ENCODE measurements at regions not wholly inside any gene's neighbourhood (a gene's known extent, or its start where the extent isn't known, plus 50 kb on each side); places are given as distances from the start of the nearest gene placed in this dataset.

DNA sequence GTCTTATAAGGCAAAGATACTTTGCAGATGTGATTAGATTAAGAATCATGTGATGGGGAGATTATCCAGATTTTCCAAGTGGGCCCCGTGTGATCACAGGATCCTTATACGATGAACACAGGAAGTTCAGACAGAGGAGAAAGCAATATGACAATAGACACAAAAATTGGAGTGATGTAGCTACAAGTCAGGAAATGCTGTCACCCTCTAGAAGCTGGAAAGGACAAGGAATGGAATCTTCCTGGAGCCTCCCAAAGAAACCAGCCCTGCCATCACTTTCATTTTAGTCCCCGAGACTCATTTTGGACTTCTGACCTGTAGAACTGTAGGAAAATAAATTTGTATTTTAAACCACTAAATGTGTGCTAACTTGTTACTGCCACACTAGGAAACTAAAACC lies 61.9 kb upstream of the C1orf21 start:
- FAIRE-seq (peak; percentile 72), DNase-seq (ENCODE audit: insufficient read length, low spot score) (no peak)
- TF ChIP-seq, protein P1, sequence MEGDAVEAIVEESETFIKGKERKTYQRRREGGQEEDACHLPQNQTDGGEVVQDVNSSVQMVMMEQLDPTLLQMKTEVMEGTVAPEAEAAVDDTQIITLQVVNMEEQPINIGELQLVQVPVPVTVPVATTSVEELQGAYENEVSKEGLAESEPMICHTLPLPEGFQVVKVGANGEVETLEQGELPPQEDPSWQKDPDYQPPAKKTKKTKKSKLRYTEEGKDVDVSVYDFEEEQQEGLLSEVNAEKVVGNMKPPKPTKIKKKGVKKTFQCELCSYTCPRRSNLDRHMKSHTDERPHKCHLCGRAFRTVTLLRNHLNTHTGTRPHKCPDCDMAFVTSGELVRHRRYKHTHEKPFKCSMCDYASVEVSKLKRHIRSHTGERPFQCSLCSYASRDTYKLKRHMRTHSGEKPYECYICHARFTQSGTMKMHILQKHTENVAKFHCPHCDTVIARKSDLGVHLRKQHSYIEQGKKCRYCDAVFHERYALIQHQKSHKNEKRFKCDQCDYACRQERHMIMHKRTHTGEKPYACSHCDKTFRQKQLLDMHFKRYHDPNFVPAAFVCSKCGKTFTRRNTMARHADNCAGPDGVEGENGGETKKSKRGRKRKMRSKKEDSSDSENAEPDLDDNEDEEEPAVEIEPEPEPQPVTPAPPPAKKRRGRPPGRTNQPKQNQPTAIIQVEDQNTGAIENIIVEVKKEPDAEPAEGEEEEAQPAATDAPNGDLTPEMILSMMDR (IDR thresholded peaks at IDR 0.05; ENCODE audit: insufficient read depth, missing control alignments) = no peak

DNA sequence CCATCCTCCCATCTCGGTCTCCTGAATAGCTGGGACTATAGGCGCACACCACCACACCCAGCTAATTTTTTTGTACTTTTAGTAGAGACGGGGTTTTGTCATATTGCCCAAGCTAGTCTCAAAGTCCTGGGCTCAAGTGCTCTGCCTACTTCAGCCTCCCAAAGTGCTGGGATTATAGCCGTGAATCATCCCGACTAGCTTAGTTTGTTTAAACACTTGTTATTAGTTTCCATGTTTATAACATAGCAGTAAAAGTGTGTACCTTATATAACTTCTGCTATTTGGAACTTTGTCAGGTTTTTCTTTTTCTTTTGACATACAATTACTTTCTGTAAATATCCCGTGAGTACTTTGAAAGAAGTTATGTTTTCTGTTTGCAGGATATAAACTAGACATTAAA lies 60.6 kb upstream of the C1orf21 start:
- TF ChIP-seq, protein P1 (IDR thresholded peaks at IDR 0.05; ENCODE audit: insufficient read depth, missing control alignments) = no peak
- DNase-seq (ENCODE audit: insufficient read length, low spot score) (no peak), FAIRE-seq (no peak)

DNA sequence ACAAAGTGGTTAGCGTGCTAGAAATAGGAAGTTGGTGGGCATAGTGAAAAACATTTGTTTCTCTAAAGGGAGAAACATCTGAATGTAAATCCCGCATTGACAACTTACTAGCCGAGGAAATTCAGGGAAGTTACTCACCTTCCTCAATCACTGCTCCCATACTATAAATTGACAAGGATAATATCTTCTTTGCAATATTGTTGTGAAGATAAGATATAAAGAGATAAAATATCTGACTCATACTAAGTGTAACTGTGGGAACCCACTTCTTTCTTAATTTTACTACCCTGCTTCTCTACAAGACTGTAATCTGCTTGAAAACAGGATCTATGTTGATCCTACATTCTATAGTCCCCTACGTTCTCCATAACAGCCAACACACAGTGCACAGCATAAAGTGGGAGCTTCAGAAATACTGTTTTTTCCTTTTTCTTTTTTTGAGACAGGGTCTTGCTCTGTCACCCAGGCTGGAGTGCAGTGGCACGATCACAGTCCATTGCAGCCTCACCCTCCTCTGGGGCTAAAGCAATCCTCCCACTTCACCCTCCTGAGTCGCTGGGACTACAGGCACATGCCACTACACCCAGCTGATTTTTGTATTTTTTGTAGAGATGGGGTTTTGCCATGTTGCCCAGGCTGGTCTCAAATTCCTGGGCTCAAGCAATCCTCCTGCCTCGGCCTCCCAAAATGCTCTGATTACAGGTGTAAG lies 57.4 kb upstream of the C1orf21 start:
- TF ChIP-seq, protein P1 (IDR thresholded peaks at IDR 0.05; ENCODE audit: insufficient read depth, missing control alignments) = no peak
- DNase-seq (ENCODE audit: insufficient read length, low spot score) (no peak), FAIRE-seq (no peak)

DNA sequence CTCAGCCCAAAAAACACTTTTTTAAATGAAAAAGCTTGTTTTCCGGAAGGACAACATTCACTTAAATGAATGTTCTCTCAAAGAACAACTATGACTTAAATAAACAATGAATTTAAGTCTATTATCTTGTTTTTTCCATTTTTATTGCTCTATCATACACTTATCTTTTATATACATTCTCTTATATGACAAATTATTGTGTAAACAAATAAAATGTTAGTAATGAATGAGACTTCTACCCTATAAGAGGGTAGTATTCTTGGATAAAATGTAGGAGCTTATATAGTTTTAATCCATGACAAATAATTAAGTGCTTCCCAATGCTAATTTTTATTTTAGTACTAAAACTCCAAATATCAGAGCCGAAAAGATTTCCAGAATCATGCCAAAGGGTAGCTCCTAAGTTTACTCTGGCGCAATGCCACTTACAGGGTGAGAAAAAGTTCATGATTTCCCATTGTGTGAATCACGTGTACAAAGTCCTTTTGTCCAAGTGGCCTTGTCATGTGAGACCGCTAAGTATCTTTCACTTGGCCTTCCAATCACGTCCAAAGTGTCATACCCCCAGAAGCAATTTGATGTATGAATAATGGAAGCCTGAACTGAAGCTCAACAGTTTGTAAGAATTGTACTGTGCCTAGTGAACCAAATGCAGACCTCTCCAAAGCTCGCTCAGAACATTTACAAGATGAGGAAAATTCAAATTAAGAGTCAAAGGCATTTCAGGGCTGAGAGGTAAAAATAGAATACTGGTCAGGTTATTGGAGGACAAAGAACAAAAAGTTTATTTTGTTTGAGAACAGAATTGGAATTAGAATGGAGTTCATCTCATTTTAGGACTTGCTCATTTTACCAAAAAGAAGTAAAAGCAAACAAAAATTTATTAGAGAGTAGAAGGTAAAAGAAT lies 56.6 kb upstream of the C1orf21 start:
- no peak for FAIRE-seq
- TF ChIP-seq, protein P1 (IDR thresholded peaks at IDR 0.05; ENCODE audit: insufficient read depth, missing control alignments) = no peak
- no peak for DNase-seq (ENCODE audit: insufficient read length, low spot score)

DNA sequence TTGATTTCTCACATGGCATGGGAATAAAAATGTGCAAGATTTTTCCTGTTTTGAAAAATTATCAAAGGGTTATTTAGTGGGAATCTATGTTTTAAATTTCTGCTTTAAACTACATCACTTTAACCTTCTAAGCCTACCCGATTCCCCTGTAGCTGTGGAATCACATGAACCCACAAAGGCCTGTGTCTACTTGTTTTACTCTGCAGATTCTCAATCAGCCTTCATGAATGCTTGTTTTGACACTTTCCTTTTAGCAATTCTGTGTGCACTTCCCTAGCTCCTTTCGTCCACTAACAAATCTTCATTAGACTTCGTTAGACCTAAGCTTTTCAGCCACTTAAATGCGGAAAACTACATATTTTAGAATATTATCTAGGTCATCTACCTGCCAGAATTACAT lies 56.0 kb upstream of the C1orf21 start:
- FAIRE-seq (no peak), DNase-seq (ENCODE audit: insufficient read length, low spot score) (no peak)
- TF ChIP-seq, protein P1 (IDR thresholded peaks at IDR 0.05; ENCODE audit: insufficient read depth, missing control alignments) = no peak
